Ovary (tissue), 7 donors: ENCODE measurements at regions not wholly inside any gene's neighbourhood (a gene's known extent, or its start where the extent isn't known, plus 50 kb on each side); places are given as distances from the start of the nearest gene placed in this dataset.

Experiments used
- DNase-seq, 5 donors: peaks; one replicate each; pipeline ENCODE4 v3.0.0-alpha.2; 2019 to 2020
- H3K27ac ChIP-seq, 2 donors: fragments of 200-600 bp; one replicate each; pipeline versions ENCODE4 v1.5.1 to v1.8.0; 2019 to 2022
- H3K27me3 ChIP-seq: fragments of 200-600 bp; one replicate; pipeline ENCODE4 v1.8.0; 2022
- H3K36me3 ChIP-seq: fragments of 200-600 bp; sonication (generic); one replicate; pipeline ENCODE4 v1.5.1; 2019
- H3K4me1 ChIP-seq: one replicate; pipeline ENCODE4 v1.8.1; 2013; ENCODE audit warnings: mild to moderate bottlenecking, moderate library complexity; ENCODE audit not compliant: insufficient read depth
- H3K4me3 ChIP-seq: fragments of 200-600 bp; sonication (generic); one replicate; pipeline ENCODE4 v1.5.1; 2017
- H3K9me3 ChIP-seq, 2 donors: fragments of 200-600 bp in 1 of 2; sonication (generic) in 1 of 2; one replicate each; pipeline versions ENCODE4 v1.5.1 to v1.8.1; 2013 to 2019; ENCODE audit warnings: mild to moderate bottlenecking in 1 of 2, moderate library complexity in 1 of 2
- CTCF ChIP-seq, 3 donors: fragments of 450-650 bp in 2 of 3; fragments of 200-600 bp in 1 of 3; IDR thresholded peaks; one replicate each; pipeline versions ENCODE4 v1.5.1 to v1.8.0; 2016 to 2022; ENCODE audit warnings: antibody characterized with exemption in 3 of 3, mild to moderate bottlenecking in 1 of 3
- EP300 ChIP-seq: sonication (generic); formaldehyde crosslinking; IDR thresholded peaks from one replicate; pipeline ENCODE4 v1.6.1; 2017; ENCODE audit warnings: antibody characterized with exemption
- POLR2A ChIP-seq: fragments of 450-650 bp; IDR thresholded peaks from one replicate; pipeline ENCODE4 v1.6.1; 2017; ENCODE audit warnings: antibody characterized with exemption, mild to moderate bottlenecking, moderate library complexity
- WGBS, 3 donors: extraction: QIAGEN DNeasy Blood & Tissue Kit in 1 of 3; methylation state at CpG; one replicate each; pipeline versions ENCODE4 v1.1.5 to v1.1.7; 2013 to 2017; 5-methylcytosine and 5-hydroxymethylcytosine counted together
- intact Hi-C, 4 donors: fragments of 100-400 bp; cut with DNase I; formaldehyde crosslinking; loops; one replicate each; pipeline versions ENCODE4 v1.11.0 to v1.15.1; 2022 to 2023
- donor health status: DM: no; HTN: no; CAD: no; lungs with moderate emphysema.
- donor health status: DM: no; HTN: no; CAD: no.
- donor health status: Bipolar disorder and iron deficiency.
- donor health status: DM: no; HTN: no; CAD: no.
- donor health status: DM: yes; HTN: yes; CAD: no.

- H3K9me3 ChIP-seq: no peaks in the 10 kb centered on the region
- no peak for DNase-seq
- no peak for TF ChIP-seq POLR2A
- no peak for TF ChIP-seq EP300
- no peak for TF ChIP-seq CTCF (IDR thresholded peaks at IDR 0.05)
- H3K27me3 ChIP-seq: no peaks in the 10 kb centered on the region
- no peak overlapping the region for H3K4me3 ChIP-seq
- H3K27ac ChIP-seq: no peak overlapping the region
- WGBS, 3 donors: 54 to 68% (median 61%) methylated on average over 1 of the region's 1 CpG
- no peaks in the 10 kb centered on the region for H3K36me3 ChIP-seq
- intact Hi-C loops: no loop called here
- H3K4me1 ChIP-seq: no peaks in the 10 kb centered on the region
Observed at GRCh38 chr2:76450024-76450475, 739.3 kb upstream of the GCFC2 start.

- 89 to 100% (median 98%) methylated on average over 1 of the region's 1 CpG for WGBS, 3 donors
- Histone ChIP-seq H3K9me3 (no peaks in the 10 kb centered on the region), H3K36me3 (no peaks in the 10 kb centered on the region), H3K27ac (no peak overlapping the region), H3K4me3 (no peak overlapping the region), H3K27me3 (no peaks in the 10 kb centered on the region), H3K4me1 (no peaks in the 10 kb centered on the region)
- intact Hi-C loops: no loop called here
- TF ChIP-seq POLR2A (no peak), CTCF (IDR thresholded peaks at IDR 0.05) (no peak), EP300 (no peak)
- DNase-seq: no peak
Observed at GRCh38 chr2:76448956-76449355, 738.2 kb upstream of the GCFC2 start.

GRCh38 chr2:76447294-76447693 is 736.6 kb upstream of the GCFC2 start:
- intact Hi-C loops: no loop called here

GRCh38 chr2:76446872-76447271 is 736.2 kb upstream of the GCFC2 start:
- no peaks in the 10 kb centered on the region for H3K4me1 ChIP-seq
- TF ChIP-seq POLR2A (no peak), CTCF (IDR thresholded peaks at IDR 0.05) (no peak), EP300 (no peak)

More at GRCh38 chr2:76447294-76447693, 736.6 kb upstream of the GCFC2 start:
- no peak for DNase-seq
- WGBS, 3 donors: 47 to 72% (median 57%) methylated on average over 3 of the region's 3 CpGs
- Histone ChIP-seq H3K27me3 (no peaks in the 10 kb centered on the region), H3K9me3 (no peaks in the 10 kb centered on the region), H3K4me1 (no peaks in the 10 kb centered on the region), H3K4me3 (no peak overlapping the region), H3K36me3 (no peaks in the 10 kb centered on the region), H3K27ac (no peak overlapping the region)
- TF ChIP-seq POLR2A (no peak), EP300 (no peak), CTCF (IDR thresholded peaks at IDR 0.05) (no peak)

GRCh38 chr2:76445880-76446279 is 735.2 kb upstream of the GCFC2 start:
- Histone ChIP-seq H3K27ac (no peak overlapping the region), H3K4me1 (no peaks in the 10 kb centered on the region), H3K36me3 (no peaks in the 10 kb centered on the region), H3K9me3 (no peaks in the 10 kb centered on the region), H3K4me3 (no peak overlapping the region), H3K27me3 (no peaks in the 10 kb centered on the region)
- intact Hi-C loops: no loop called here
- DNase-seq: no peak
- 51 to 91% (median 68%) methylated on average over 3 of the region's 3 CpGs for WGBS, 3 donors
- no peak for TF ChIP-seq CTCF (IDR thresholded peaks at IDR 0.05)
- TF ChIP-seq EP300: no peak
- TF ChIP-seq POLR2A: no peak

More at GRCh38 chr2:76446872-76447271, 736.2 kb upstream of the GCFC2 start:
- Histone ChIP-seq H3K9me3 (no peaks in the 10 kb centered on the region), H3K27ac (no peak overlapping the region), H3K4me3 (no peak overlapping the region), H3K36me3 (no peaks in the 10 kb centered on the region), H3K27me3 (no peaks in the 10 kb centered on the region)
- DNase-seq: no peak
- intact Hi-C loops: no loop called here
